ENCODE measurements at regions not wholly inside any gene's neighbourhood (a gene's known extent, or its start where the extent isn't known, plus 50 kb on each side); places are given as distances from the start of the nearest gene placed in this dataset.

- DNase-seq (ENCODE audit: low read depth, low spot score): peak; percentile 68
Observed at GRCh38 chr11:19519912-19520641, 192.6 kb upstream of the NAV2 start.

DNA sequence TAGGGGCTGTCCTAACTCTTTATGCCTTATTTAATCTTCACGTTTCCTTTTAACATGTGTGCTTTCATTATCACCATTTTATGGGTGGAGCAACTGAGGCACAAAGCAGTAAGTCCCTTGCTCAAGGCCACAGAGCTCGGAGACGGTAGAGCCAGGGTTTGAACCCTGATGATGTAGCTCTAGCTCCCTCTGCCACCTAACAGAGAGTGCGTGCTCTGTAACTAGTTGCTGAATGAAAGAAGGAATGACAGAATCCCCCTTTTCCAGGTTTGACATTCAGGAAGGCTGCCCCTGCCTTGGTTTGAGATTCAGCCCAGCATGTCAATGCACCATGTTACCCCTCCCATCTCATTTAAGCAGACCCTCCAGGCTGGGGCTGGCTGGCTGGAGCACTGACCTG is 193.3 kb upstream of the NAV2 start:
- peak; percentile 2 for DNase-seq (ENCODE audit: low read depth, low spot score)

GRCh38 chr11:19513253-19513652 is 199.4 kb upstream of the NAV2 start:
- no peak for DNase-seq (ENCODE audit: low read depth, low spot score)

DNA sequence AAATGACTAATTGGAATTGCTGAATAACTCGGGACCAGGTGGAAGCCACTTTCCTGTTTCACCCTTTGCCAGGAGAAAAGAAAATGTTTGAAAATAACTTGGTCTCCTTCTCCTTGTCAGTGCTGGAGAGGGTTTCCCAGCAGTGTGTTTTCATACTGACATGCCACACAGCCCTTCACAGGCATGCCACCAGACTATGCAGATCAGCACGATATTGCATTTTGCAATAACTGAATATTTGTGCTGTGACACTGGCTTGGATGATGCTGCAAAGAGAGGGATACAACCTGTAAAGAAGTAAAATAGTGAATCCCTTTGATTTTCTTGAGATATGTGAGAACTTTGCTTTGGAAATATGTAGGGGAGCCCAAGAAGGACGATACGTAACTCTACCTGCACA is 200.0 kb upstream of the NAV2 start:
- peak; percentile 19 for DNase-seq (ENCODE audit: low read depth, low spot score)

DNA sequence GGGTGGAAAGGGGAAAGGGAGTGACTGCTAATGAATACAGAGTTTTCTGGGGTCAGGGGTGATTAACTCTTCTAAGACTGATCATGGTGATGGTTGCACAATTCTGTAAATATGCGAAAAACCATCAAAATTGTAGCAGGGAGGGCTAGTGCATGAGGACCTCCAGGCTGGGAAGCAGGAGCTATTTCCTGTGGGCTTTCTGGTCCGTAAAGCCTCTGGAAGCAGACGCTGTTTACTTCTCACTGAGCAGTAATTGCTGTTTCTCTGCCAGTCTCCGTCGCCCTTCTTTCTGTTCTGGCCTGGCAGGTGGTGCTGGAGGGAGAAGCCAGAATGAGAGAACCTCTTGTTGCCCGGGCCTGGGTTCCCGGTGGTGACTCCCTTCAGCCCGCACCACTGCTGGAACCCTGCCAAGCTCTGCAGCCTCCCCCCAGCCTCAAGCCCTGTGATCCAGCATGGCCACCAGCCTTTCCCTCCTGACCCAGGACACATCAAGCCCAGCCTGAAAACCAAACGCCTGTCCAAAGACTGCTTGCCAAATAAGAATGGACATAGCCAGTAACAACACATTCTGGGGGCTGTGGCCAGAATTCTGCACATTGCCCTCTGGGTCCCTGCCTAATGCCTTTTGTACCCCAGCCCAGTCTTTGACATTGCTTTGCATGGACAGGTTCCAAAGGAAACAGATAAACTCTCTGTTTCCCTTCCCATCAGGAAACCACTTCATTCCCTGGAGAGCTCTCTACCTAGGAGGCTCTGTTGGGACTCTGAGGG is 201.0 kb upstream of the NAV2 start:
- peak; percentile 84 for DNase-seq (ENCODE audit: low read depth, low spot score)

GRCh38 chr11:19511066-19511412 is 201.6 kb upstream of the NAV2 start:
- peak; percentile 4 for DNase-seq (ENCODE audit: low read depth, low spot score)

DNA sequence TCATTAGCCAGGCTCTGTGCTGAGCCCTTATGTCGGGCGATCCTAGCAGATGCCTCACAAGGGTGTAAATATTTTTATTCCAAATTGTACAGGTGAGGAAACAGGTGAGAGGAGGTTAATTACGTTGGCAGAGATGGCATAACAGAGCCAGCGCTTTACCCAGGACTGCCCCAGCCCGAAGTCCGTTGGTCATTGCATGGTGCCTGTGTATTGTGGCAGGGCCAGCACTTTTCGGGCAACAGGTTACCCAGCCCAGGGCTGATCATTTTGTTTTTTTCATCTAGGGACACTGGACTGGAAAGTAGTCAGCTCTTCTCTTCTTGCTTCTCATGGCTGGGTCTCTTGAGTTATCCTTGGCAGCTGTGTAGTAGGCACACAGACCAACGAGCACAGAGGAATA is 202.2 kb upstream of the NAV2 start:
- DNase-seq (ENCODE audit: low read depth, low spot score): no peak

GRCh38 chr11:19509215-19509614 is 203.4 kb upstream of the NAV2 start:
- DNase-seq (ENCODE audit: low read depth, low spot score): no peak

GRCh38 chr11:19508165-19508564 is 204.5 kb upstream of the NAV2 start:
- no peak for DNase-seq (ENCODE audit: low read depth, low spot score)

- DNase-seq (ENCODE audit: low read depth, low spot score): no peak
Observed at GRCh38 chr11:19506816-19507486, 205.7 kb upstream of the NAV2 start.

DNA sequence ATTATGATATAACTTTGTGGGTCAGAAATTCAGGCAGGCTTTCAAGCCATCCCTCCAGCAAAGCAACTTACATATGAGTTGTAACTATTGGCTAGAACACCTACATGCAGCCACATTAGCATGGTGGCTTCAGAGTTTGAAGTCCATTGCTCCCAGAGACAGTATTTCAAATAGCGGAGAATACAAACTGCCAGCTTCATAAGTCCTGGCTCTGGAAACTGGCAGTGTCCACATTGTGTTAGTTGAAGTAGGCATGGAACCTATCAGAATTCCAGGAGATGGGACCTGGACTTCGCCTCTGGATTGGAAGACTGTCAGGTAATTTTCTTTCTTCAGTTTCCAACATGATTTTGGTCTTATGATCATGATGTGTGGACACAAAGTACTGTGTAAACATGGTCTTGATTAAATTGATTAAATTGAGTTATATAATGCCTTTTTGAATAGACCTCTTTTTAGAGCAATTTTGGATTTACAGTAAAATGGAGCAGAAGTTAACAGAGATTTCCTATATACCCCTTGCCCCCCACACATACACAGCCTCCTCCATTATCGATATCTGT is 209.9 kb upstream of the NAV2 start:
- DNase-seq (ENCODE audit: low read depth, low spot score): no peak

DNA sequence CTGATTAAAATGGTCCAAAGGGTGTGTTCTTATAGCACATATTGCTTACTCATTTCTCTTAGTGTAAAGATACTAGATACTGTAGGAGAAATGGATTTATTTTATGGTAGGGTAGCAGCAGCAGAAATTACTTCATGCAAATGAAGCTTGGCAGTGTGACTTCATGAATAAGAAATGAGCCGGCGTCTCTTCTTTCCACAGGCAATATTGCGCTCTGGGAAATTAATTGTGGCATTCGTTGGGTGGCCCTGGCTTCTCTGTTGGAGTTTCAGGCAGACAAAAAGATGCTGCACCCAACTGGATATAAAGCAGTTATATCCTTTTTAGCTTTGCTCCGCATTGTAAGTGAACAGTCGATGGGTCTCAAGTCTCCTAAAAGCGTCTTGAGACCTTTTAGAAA is 211.0 kb upstream of the NAV2 start:
- no peak for DNase-seq (ENCODE audit: low read depth, low spot score)

DNA sequence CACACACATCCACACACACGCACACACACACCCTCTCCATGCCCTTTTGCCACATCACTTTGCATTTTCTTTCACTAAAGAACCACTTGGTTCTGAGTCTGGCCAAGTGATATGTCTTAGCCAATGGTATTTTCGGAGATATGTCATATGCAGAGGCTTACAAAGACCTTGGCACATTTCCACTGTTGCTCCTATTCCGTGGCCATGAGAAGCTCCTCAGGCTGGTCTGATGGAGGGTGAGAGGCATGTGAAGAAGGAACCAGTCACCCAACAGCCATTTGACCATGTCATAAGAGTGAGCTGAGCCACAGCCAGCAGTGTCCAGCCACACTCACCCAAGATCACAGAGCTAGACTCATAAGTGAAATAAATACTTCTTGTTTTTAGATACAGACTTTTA is 212.6 kb upstream of the NAV2 start:
- DNase-seq (ENCODE audit: low read depth, low spot score): peak; percentile 4

GRCh38 chr11:19499026-19499669 is 213.5 kb upstream of the NAV2 start:
- DNase-seq (ENCODE audit: low read depth, low spot score): peak; percentile 55

GRCh38 chr11:19493446-19494213 is 219.0 kb upstream of the NAV2 start:
- DNase-seq (ENCODE audit: low read depth, low spot score): no peak

GRCh38 chr11:19482319-19483100 is 230.1 kb upstream of the NAV2 start:
- no peak for DNase-seq (ENCODE audit: low read depth, low spot score)

GRCh38 chr11:19480540-19480939 is 232.1 kb upstream of the NAV2 start:
- DNase-seq (ENCODE audit: low read depth, low spot score): no peak

GRCh38 chr11:19478891-19479290 is 233.7 kb upstream of the NAV2 start:
- DNase-seq (ENCODE audit: low read depth, low spot score): no peak

- DNase-seq (ENCODE audit: low read depth, low spot score): peak; percentile 34
Observed at GRCh38 chr11:19474954-19475721, 234.4 kb upstream of the E2F8 start.

DNA sequence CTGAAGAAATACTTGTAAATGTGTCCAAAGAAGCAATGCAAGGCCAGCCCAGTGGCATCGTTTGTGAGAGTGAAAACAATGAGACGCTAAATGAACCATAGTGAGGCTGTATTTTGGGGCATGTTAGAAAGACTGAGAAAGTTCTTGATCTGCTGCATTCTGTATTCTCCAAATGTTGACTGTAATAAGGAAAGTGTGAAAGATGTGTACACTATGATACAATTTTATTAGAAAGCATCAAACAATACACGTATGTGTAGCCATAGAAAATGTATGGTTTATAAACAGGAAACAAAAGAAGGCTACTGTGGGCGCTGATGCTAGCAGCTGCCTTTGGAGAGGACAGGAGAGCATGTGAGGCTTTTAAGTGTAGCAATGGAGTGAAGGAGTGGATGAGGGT is 233.5 kb upstream of the E2F8 start:
- DNase-seq (ENCODE audit: low read depth, low spot score): no peak

Data from astrocyte of the hippocampus (primary cell).